ENCODE measurements at regions not wholly inside any gene's neighbourhood (a gene's known extent, or its start where the extent isn't known, plus 50 kb on each side); places are given as distances from the start of the nearest gene placed in this dataset.
"Not testable (repeated sequence)": the region's sequence is repeated elsewhere in the genome, so short reads cannot be mapped to it uniquely, and the experiment has no call there.

- no peak for DNase-seq (ENCODE audit: low read depth in 2 of 2, low spot score in 1 of 2)
These were observed 175.4 kb downstream of the SQOR start for GRCh38 chr15:45810201-45810600.

DNA sequence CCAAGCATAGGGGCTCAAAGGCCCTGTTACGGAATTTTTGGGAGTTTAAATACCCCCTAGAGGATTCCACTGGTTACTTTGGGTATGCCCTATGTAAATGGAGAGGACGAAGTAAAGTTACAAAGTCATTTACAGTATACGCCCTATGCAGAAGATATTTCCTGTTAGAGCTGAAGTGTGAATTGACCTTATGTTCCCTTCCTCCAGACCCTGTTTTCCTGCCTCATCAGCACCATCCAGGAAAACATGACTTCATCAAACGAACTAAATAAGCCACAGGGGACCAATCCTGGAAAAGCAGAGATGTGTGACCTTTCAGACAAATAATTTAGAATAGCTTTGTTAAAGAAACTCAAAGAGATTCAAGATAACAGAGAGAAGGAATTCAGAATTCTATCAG lies 177.4 kb downstream of the SQOR start:
- DNase-seq (ENCODE audit: low read depth in 2 of 2, low spot score in 1 of 2) = no peak

DNA sequence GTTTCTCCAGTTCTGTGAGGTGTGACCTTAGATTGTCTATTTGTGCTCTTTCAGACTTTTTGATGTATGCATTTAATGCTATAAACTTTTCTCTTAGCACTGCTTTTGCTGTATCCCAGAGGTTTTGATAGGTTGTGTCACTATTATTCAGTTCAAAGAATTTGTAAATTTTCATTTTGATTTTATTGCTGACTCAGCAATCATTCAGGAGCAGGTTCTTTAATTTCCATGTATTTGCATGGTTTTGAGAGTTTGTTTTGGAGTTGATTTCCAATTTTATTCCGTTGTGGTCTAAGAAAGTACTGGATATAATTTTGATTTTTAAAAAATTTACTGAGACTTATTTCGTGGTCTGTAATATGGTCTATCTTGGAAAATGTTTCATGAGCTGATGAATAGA lies 182.7 kb downstream of the SQOR start:
- not testable (repeated sequence) for DNase-seq (ENCODE audit: low read depth in 2 of 2, low spot score in 1 of 2)

DNA sequence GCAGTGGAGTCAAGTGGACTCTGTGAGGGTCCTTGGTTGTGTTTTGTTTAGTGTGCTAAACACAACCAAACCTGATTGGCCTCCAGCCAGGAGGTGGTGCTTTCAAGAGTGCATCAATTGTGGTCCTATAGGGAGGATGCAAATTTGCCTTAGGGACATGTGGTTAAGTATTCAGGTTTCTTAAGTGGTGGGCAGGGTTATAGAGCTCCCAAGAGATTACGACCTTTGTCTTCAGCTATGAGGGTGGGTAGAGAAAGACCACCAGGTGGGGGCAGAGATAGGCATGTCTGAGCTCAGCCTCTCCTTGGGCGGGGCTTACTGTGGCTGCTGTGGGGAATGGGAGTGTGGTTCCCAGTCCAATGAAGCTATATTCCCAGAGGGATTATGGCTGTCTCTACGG lies 186.6 kb downstream of the SQOR start:
- no peak for DNase-seq (ENCODE audit: low read depth in 2 of 2, low spot score in 1 of 2)

- not testable (repeated sequence) for DNase-seq (ENCODE audit: low read depth in 2 of 2, low spot score in 1 of 2)
These were observed 188.1 kb downstream of the SQOR start for GRCh38 chr15:45822968-45823367.

- no peak for DNase-seq (ENCODE audit: low read depth in 2 of 2, low spot score in 1 of 2)
These were observed 192.4 kb downstream of the SQOR start for GRCh38 chr15:45827275-45827674.

DNA sequence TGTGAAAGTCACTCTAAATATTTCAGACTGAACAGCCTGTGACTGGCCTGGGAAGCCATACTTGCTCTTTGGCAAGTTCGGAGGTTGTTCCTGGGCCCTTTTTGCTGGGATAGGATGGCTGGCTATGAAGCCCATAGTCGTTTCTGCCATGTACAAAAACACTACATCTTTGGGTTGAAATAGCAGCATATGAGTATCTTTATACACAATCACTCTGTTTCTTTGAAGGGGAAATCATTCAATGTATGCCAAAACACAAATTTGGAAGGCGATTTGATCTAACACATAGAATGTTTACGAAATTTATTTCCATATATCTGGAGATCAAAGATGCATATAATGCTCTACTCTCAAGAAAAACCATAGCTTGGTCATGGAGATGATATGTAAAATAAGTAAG lies 192.9 kb downstream of the SQOR start:
- no peak for DNase-seq (ENCODE audit: low read depth in 2 of 2, low spot score in 1 of 2)

DNA sequence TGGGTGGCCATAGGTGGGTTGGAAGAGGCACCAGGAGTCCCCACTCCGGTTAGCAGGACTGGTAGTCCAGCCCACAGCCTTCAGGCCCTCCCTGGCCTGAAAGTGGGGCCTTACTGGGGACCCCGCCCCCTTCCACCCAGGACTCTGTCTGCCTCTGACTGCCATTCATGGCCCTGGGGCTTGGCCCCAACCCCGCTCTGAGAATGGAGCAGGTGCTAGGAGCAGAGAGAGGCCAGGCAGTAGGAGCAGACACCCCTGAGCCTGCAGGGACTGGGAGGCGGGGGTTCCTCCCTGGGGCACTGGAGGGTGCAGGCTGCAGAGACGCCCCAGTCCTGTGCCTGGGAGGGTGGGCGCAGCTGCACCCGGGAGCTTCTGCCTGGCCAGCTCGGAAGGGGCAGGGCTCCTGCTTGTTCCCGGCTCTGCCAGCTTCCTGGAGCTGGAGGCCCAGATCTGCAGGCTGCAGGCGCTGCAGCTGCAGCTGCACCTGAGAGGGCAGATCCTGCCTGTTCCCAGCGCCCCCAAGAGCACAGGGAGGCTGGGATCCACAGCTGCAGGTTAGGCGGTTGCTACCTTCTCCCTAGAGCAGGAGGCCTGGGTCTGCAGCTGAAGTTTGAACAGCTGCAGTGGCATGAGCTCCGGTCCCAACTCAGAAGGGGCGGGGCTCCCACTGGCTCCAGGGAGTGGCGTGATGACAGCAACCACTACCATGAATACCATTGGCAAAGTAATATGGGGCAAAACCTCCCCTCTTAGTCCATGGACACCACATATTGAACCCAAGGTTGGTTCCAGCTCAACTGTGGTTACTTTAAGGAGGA lies 194.7 kb downstream of the SQOR start:
- DNase-seq (ENCODE audit: low read depth in 2 of 2, low spot score in 1 of 2) = no peak

- no peak for DNase-seq (ENCODE audit: low read depth in 2 of 2, low spot score in 1 of 2)
These were observed 197.0 kb downstream of the SQOR start for GRCh38 chr15:45831787-45832186.

- DNase-seq (ENCODE audit: low read depth in 2 of 2, low spot score in 1 of 2) = no peak
These were observed 199.8 kb downstream of the SQOR start for GRCh38 chr15:45834622-45835021.

DNA sequence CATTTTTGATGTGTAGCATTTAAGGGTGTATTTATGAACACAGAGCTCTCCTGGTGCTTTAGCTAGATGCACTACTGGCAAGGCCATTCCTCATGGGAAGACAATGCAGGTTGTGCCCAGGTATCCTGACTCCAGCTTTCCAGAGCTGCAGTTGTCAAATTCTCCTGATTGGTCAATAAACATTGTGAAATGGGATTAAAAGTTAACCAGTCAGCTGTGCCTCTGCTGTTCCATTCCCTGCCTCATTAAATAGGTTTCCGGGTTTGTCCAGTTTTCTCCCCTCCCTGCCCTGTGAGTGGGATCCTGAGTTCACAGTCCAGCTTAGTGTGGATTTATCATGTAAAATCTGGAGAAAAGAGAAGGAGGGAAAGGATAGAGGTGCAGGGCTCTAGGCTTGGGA lies 207.3 kb downstream of the SQOR start:
- no peak for DNase-seq (ENCODE audit: low read depth in 2 of 2, low spot score in 1 of 2)

- no peak for DNase-seq (ENCODE audit: low read depth in 2 of 2, low spot score in 1 of 2)
These were observed 212.8 kb downstream of the SQOR start for GRCh38 chr15:45847645-45848044.

- no peak for DNase-seq (ENCODE audit: low read depth in 2 of 2, low spot score in 1 of 2)
These were observed 214.3 kb downstream of the SQOR start for GRCh38 chr15:45849136-45849535.

DNA sequence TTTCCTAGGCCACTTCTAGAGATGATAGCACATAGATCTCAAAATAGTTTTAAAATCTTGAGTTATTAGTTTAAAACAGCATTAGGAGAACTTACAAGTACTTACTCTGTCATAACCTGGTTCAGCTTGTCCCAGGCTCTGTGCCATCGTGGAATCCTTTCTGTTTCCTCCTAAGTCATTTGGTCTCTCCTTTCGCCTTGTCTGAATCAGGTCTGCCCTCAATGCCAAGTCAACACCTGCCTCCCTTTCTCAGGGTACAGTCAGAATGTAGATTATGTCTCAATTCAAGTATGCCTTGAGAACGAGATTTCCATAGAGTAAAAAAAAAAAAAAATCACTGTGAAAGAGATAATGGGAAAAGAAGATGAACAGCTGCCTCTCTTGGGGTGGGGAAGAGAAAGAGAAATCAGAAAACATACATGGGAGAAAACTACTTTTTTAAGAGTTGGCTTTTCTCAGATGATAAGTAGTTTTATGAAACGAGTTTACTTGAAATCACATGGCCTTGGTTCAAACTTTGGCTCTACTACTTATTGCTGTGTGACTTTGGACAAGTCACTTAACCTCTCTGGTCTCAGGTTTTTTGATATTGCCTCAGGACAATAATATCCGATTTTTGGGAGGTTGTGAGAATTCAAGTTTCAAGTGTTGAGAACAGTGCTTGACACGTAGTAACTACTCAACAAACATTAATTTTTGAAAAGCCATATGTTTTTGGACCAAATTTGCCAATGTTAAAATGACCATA lies 219.8 kb downstream of the SQOR start:
- DNase-seq (ENCODE audit: low read depth in 2 of 2, low spot score in 1 of 2) = no peak

GRCh38 chr15:45855210-45855906 lies 220.5 kb downstream of the SQOR start:
- DNase-seq (ENCODE audit: low read depth in 2 of 2, low spot score in 1 of 2) = no peak

DNA sequence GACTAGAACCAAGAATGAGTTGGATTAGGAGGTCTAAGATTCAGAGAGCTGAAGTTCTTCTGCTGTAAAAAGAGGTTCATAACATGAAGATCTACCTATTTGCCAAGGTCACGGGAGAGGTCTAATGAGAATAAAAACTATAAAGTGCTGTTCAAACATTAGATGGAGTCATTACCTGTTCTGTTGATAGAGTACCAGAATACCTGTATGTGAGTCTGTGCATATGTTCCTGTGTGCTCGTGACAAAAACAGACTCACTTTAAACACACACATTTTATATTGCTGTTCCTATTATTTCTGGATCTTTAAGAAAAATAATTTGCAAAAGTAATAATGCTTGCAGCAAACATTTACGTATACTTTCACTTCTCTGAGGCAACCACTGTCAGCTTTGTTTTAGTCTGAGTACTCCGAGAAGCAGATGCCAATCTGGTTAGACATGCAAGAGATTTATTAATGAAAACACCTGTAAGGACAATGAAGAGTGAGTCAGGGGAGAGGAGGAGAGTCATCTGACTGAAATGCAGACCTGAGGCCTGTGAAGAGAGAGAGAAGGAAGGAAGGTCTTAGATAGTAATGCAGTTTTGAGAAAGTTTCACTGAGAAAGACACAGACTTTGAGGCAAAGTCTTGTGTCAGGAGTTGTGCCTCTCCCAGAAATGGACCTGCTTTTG lies 221.2 kb downstream of the SQOR start:
- no peak for DNase-seq (ENCODE audit: low read depth in 2 of 2, low spot score in 1 of 2)

GRCh38 chr15:45857291-45857690 lies 222.5 kb downstream of the SQOR start:
- no peak for DNase-seq (ENCODE audit: low read depth in 2 of 2, low spot score in 1 of 2)

DNA sequence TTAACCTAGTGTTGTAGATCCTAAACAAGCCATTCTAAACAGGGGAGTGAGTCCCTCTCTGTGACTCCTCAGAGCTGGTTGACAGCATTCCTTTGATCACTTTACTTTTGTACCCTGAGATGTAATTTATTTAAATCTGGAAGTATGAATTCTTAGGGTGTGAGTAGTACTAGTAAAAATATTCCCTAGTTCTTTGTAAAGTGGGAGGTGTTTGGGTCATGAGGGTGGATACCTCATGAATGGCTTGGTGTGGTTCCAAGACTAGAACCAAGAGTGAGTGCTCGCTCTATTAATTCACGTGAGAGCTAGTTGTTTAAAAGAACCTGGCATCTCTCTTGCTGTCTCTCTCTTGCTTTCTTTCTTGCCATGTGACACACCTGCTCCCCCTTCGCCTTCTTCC lies 223.7 kb downstream of the SQOR start:
- DNase-seq (ENCODE audit: low read depth in 2 of 2, low spot score in 1 of 2) = no peak

DNA sequence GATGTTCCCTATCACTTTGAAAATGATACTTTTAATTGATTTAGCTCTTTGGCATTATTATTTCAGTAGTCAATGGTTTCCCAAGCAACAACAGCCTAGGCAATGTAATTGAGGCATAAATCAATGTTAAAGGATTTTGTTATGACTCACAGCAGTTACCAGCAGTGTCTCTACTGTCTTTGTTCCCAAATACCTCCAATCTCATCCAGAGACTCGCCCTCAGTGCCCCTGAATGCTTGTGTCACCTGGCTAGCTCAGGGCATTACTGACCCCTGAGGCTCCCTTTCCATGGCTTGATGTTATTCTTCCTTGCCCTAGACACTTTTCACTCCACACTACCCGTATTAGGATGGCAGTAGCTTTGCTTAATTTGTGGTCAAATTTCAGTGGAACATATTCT lies 227.2 kb downstream of the SQOR start:
- no peak for DNase-seq (ENCODE audit: low read depth in 2 of 2, low spot score in 1 of 2)

DNA sequence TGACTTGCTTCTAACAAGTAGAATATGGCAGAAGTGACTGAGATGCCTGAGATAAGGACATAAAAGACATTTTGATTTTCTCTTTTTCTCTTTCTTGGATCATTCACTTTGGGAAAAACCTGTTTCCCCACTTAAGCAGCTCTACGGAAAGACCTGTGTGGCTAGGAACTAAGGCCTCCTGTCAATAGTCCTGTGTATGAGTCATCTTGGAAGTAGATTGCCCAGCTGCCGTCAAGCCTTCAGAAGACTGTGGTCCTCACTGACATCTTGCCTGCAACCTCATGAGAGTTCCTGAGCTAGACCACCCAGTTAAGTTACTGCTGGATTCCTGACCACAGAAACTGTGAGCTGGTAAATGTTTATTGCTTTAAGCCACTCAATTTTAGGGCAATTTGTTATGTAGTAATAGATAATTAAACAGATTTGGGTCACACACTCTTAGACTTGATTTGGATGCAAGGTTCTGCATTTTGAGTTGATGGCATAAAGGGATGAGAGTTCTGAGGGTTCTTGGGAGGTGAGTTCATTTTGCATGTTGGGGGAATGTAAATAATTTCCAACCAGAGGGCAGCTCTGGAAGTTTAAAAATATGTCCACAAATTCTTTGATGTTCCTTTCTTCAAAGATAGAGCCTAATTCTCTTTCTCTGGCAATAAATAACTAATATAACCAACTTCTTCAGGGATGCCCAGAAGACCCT lies 229.2 kb downstream of the SQOR start:
- no peak for DNase-seq (ENCODE audit: low read depth in 2 of 2, low spot score in 1 of 2)

DNA sequence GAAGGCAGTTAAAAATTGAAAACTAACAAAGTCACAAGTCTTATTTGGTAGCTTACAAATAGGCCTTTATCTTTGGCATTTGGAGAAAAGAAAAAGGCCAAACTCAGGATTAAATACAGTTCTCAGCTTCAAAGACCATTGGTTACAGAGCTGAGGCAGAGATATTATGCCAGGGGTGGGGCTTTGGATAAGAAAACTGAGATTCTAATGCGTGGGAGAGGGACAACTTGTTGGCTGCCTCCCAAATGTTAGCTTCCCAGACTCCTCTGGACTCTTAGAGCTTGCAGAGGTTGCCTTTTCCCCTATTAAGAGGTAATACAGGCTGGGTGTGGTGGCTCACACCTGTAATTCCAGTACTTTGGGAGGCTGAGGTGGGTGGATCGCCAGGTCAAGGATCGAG lies 231.8 kb downstream of the SQOR start:
- DNase-seq (ENCODE audit: low read depth in 2 of 2, low spot score in 1 of 2) = no peak
